ENCODE measurements at regions not wholly inside any gene's neighbourhood (a gene's known extent, or its start where the extent isn't known, plus 50 kb on each side); places are given as distances from the start of the nearest gene placed in this dataset.

DNA sequence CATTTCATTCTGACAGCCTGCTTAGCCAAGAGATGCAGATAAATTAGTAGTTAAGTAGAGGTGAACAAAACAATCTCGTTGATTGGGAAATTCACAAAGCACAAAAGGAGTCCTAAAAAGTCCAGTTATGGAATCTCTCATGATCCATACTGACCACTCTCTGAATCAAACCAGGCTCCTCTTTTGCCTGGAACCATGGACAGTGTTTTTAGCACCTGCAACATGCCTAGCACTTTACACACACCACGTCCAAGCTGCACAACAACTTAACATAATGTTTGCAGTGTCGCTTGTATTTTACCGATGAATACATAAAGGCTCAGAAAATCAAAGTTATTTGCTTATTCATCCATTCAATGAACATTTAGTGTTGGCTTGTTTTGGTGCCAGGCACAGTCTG lies 101.8 kb upstream of the ST8SIA2 start:
- Histone ChIP-seq H3K23ac (ENCODE audit: low read depth, low read length) (no peak overlapping the region), H4K8ac (ENCODE audit: low read depth in 2 of 2, low read length in 2 of 2) (no peak overlapping the region), H2AK9ac (replicated peaks; ENCODE audit: low read depth, low read length, poor library complexity) (no peak overlapping the region), H3K27ac (ENCODE audit: insufficient read depth, low read length) (no peak overlapping the region), H3K4me1 (ENCODE audit: control insufficient read depth, insufficient read depth, low read length) (no peaks in the 10 kb centered on the region), H3K4ac (ENCODE audit: low read depth, low read length) (no peak overlapping the region), H2BK20ac (ENCODE audit: low read depth, low read length) (no peak overlapping the region), H3K14ac (replicated peaks; ENCODE audit: low read depth, low read length) (no peak overlapping the region), H3K9me1 (ENCODE audit: insufficient read depth, low read length) (no peaks in the 10 kb centered on the region), H3K36me3 (ENCODE audit: control insufficient read depth, insufficient read depth, low read length) (no peaks in the 10 kb centered on the region), H2AFZ (replicated peaks; ENCODE audit: low read length, poor library complexity) (no peak overlapping the region), H2AK5ac (ENCODE audit: low read depth, low read length) (no peak overlapping the region), H3K9me3 (ENCODE audit: control insufficient read depth, insufficient read depth, low read length) (peaks cover 5% of the 10 kb centered on the region), H3K4me3 (ENCODE audit: insufficient read depth, low read depth, low read length) (no peak overlapping the region), H2BK5ac (ENCODE audit: low read depth, low read length, poor library complexity, severe bottlenecking) (no peak overlapping the region), H2BK15ac (ENCODE audit: low read depth, low read length) (no peak overlapping the region), H3K56ac (ENCODE audit: extremely low read depth, insufficient read depth, low read length) (no peak overlapping the region), H3K18ac (ENCODE audit: low read depth, low read length) (no peak overlapping the region), H3K4me2 (ENCODE audit: low read depth, low read length) (no peak overlapping the region), H4K5ac (ENCODE audit: low read depth, low read length) (no peak overlapping the region), H2BK120ac (ENCODE audit: low read depth, low read length) (no peak overlapping the region), H3K9ac (ENCODE audit: low read depth, low read length) (no peak overlapping the region), H3K27me3 (ENCODE audit: control insufficient read depth, insufficient read depth, low read length) (no peaks in the 10 kb centered on the region), H3K79me1 (ENCODE audit: low read depth in 1 of 2, low read length in 2 of 2) (no peaks in the 10 kb centered on the region), H4K20me1 (ENCODE audit: insufficient read depth, low read length) (no peaks in the 10 kb centered on the region), H4K91ac (ENCODE audit: insufficient read depth, low read depth, low read length) (no peak overlapping the region)
- ChIA-PET POLR2A (ENCODE audit: unreplicated experiment) (no interaction called here), CTCF (interaction anchor here (1.3 kb wide), 1 partner anchor 11 kb away, joined by 4 read pairs; no protein-coding TSS in a partner anchor)
- DNase-seq (no peak), ATAC-seq (ENCODE audit: low read depth) (no peak)
- no TSS peak for BruUV-seq (replicated peaks)
- in situ Hi-C loops (cut with MboI; ENCODE audit: low sequenced_read_pairs) (no loop called here), intact Hi-C loops (cut with micrococcal nuclease) (no loop called here), dilution Hi-C loops (cut with HindIII; ENCODE audit: low sequenced_read_pairs, unreplicated experiment) (no loop called here)
- no peak for TF ChIP-seq MAFK (IDR thresholded peaks at IDR 0.05; ENCODE audit: low read depth, low read length)
- TF ChIP-seq, protein P1, sequence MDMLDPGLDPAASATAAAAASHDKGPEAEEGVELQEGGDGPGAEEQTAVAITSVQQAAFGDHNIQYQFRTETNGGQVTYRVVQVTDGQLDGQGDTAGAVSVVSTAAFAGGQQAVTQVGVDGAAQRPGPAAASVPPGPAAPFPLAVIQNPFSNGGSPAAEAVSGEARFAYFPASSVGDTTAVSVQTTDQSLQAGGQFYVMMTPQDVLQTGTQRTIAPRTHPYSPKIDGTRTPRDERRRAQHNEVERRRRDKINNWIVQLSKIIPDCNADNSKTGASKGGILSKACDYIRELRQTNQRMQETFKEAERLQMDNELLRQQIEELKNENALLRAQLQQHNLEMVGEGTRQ (IDR thresholded peaks at IDR 0.05; ENCODE audit: low read depth, low read length): no peak
- TF ChIP-seq CHD1 (IDR thresholded peaks at IDR 0.05; ENCODE audit: low read depth, low read length): no peak
- no peak for TF ChIP-seq SMC3 (IDR thresholded peaks at IDR 0.05; ENCODE audit: low read depth, low read length)
- TF ChIP-seq MAZ (IDR thresholded peaks at IDR 0.05; ENCODE audit: borderline replicate concordance, low read depth, low read length): no peak
- TF ChIP-seq RAD21 (IDR thresholded peaks at IDR 0.05; ENCODE audit: low read length): no peak
- no peak for TF ChIP-seq CEBPB (IDR thresholded peaks at IDR 0.05; ENCODE audit: low read depth, low read length)
- TF ChIP-seq, protein P2, sequence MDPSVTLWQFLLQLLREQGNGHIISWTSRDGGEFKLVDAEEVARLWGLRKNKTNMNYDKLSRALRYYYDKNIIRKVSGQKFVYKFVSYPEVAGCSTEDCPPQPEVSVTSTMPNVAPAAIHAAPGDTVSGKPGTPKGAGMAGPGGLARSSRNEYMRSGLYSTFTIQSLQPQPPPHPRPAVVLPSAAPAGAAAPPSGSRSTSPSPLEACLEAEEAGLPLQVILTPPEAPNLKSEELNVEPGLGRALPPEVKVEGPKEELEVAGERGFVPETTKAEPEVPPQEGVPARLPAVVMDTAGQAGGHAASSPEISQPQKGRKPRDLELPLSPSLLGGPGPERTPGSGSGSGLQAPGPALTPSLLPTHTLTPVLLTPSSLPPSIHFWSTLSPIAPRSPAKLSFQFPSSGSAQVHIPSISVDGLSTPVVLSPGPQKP (IDR thresholded peaks at IDR 0.05; ENCODE audit: borderline replicate concordance, low read depth, low read length): no peak
- no peak for TF ChIP-seq POLR2A (IDR thresholded peaks at IDR 0.05; ENCODE audit: low read depth, low read length)
- no peak for TF ChIP-seq BHLHE40 (IDR thresholded peaks at IDR 0.05; ENCODE audit: low read depth, low read length)
- TF ChIP-seq, protein P3, sequence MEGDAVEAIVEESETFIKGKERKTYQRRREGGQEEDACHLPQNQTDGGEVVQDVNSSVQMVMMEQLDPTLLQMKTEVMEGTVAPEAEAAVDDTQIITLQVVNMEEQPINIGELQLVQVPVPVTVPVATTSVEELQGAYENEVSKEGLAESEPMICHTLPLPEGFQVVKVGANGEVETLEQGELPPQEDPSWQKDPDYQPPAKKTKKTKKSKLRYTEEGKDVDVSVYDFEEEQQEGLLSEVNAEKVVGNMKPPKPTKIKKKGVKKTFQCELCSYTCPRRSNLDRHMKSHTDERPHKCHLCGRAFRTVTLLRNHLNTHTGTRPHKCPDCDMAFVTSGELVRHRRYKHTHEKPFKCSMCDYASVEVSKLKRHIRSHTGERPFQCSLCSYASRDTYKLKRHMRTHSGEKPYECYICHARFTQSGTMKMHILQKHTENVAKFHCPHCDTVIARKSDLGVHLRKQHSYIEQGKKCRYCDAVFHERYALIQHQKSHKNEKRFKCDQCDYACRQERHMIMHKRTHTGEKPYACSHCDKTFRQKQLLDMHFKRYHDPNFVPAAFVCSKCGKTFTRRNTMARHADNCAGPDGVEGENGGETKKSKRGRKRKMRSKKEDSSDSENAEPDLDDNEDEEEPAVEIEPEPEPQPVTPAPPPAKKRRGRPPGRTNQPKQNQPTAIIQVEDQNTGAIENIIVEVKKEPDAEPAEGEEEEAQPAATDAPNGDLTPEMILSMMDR (conservative IDR thresholded peaks at IDR 0.05; ENCODE audit: low read depth, low read length): no peak
- no CpG with 5 or more reads among the region's 4 CpGs for WGBS, 2 experiments (ENCODE audit: extremely low coverage in 2 of 2, insufficient read length in 1 of 2)

Data from IMR-90 (cell line).